ENCODE measurements at regions not wholly inside any gene's neighbourhood (a gene's known extent, or its start where the extent isn't known, plus 50 kb on each side); places are given as distances from the start of the nearest gene placed in this dataset.

GRCh38 chr22:48459259-48459658, 1368.4 kb downstream of the BRD1 start:
- Histone ChIP-seq H3K27ac (ENCODE audit: low read length) (no peak overlapping the region), H3K4me1 (ENCODE audit: low read length) (peaks cover 5% of the 10 kb centered on the region), H3K4me3 (ENCODE audit: low read length) (no peak overlapping the region), H3K9me3 (ENCODE audit: low read length) (no peaks in the 10 kb centered on the region), H3K9me2 (replicated peaks; ENCODE audit: insufficient read depth, low read length) (no peaks in the 10 kb centered on the region), H3K27me3 (ENCODE audit: low read length) (peaks cover 2% of the 10 kb centered on the region; the same call in 1 of the 2 replicates), H3K36me3 (ENCODE audit: insufficient read depth, low read length) (no peaks in the 10 kb centered on the region), H2AFZ (ENCODE audit: low read length) (no peak overlapping the region), H3K9ac (ENCODE audit: low read length) (no peak overlapping the region), H3K4me2 (ENCODE audit: low read depth, low read length, poor library complexity, severe bottlenecking) (no peak overlapping the region), H3K79me2 (ENCODE audit: low read length) (no peaks in the 10 kb centered on the region), H4K20me1 (ENCODE audit: insufficient read depth, low read depth, low read length) (no peaks in the 10 kb centered on the region)
- no peak for DNase-seq

GRCh38 chr22:48456449-48456848, 1371.2 kb downstream of the BRD1 start:
- no peak for DNase-seq
- Histone ChIP-seq H4K20me1 (ENCODE audit: insufficient read depth, low read depth, low read length) (peaks cover 3% of the 10 kb centered on the region; the same call in 1 of the 2 replicates), H3K27ac (ENCODE audit: low read length) (no peak overlapping the region), H3K9me3 (ENCODE audit: low read length) (no peaks in the 10 kb centered on the region), H3K79me2 (ENCODE audit: low read length) (no peaks in the 10 kb centered on the region), H3K36me3 (ENCODE audit: insufficient read depth, low read length) (no peaks in the 10 kb centered on the region), H2AFZ (ENCODE audit: low read length) (no peak overlapping the region), H3K9ac (ENCODE audit: low read length) (no peak overlapping the region), H3K9me2 (replicated peaks; ENCODE audit: insufficient read depth, low read length) (no peaks in the 10 kb centered on the region), H3K4me3 (ENCODE audit: low read length) (no peak overlapping the region), H3K27me3 (ENCODE audit: low read length) (peaks cover 2% of the 10 kb centered on the region; the same call in 1 of the 2 replicates), H3K4me2 (ENCODE audit: low read depth, low read length, poor library complexity, severe bottlenecking) (no peak overlapping the region), H3K4me1 (ENCODE audit: low read length) (peaks cover 33% of the 10 kb centered on the region)

- no peak overlapping the region for H3K4me3 ChIP-seq (ENCODE audit: low read length)
- no peaks in the 10 kb centered on the region for H3K9me3 ChIP-seq (ENCODE audit: low read length)
- H4K20me1 ChIP-seq (ENCODE audit: insufficient read depth, low read depth, low read length), result peaks cover 8% of the 10 kb centered on the region; the same call in 1 of the 2 replicates
- no peak overlapping the region for H3K9ac ChIP-seq (ENCODE audit: low read length)
- peaks cover 50% of the 10 kb centered on the region for H3K4me1 ChIP-seq (ENCODE audit: low read length)
- H3K27me3 ChIP-seq (ENCODE audit: low read length), result peaks cover 2% of the 10 kb centered on the region; the same call in 1 of the 2 replicates
- DNase-seq, result no peak
- H3K4me2 ChIP-seq (ENCODE audit: low read depth, low read length, poor library complexity, severe bottlenecking), result no peak overlapping the region
- no peaks in the 10 kb centered on the region for H3K79me2 ChIP-seq (ENCODE audit: low read length)
- no peaks in the 10 kb centered on the region for H3K9me2 ChIP-seq (replicated peaks; ENCODE audit: insufficient read depth, low read length)
- H3K36me3 ChIP-seq (ENCODE audit: insufficient read depth, low read length), result no peaks in the 10 kb centered on the region
- no peak overlapping the region for H2AFZ ChIP-seq (ENCODE audit: low read length)
- H3K27ac ChIP-seq (ENCODE audit: low read length), result no peak overlapping the region
Observed at GRCh38 chr22:48453751-48454485, 1373.8 kb downstream of the BRD1 start.

GRCh38 chr22:48453171-48453570, 1374.5 kb downstream of the BRD1 start:
- Histone ChIP-seq H3K4me2 (ENCODE audit: low read depth, low read length, poor library complexity, severe bottlenecking) (peak overlapping the region; percentile 63), H3K9me2 (replicated peaks; ENCODE audit: insufficient read depth, low read length) (no peaks in the 10 kb centered on the region), H3K9ac (ENCODE audit: low read length) (peak overlapping the region; percentile 1; the same call in 1 of the 2 replicates), H3K9me3 (ENCODE audit: low read length) (peaks cover 3% of the 10 kb centered on the region; the same call in 1 of the 2 replicates), H3K27ac (ENCODE audit: low read length) (no peak overlapping the region), H4K20me1 (ENCODE audit: insufficient read depth, low read depth, low read length) (peaks cover 8% of the 10 kb centered on the region; the same call in 1 of the 2 replicates), H3K36me3 (ENCODE audit: insufficient read depth, low read length) (no peaks in the 10 kb centered on the region), H3K79me2 (ENCODE audit: low read length) (no peaks in the 10 kb centered on the region), H2AFZ (ENCODE audit: low read length) (no peak overlapping the region), H3K4me1 (ENCODE audit: low read length) (peaks cover 50% of the 10 kb centered on the region), H3K27me3 (ENCODE audit: low read length) (peaks cover 8% of the 10 kb centered on the region; the same call in 1 of the 2 replicates), H3K4me3 (ENCODE audit: low read length) (peak overlapping the region; percentile 4; the same call in 1 of the 2 replicates)
- no peak for DNase-seq

GRCh38 chr22:48452766-48453165, 1374.9 kb downstream of the BRD1 start:
- H2AFZ ChIP-seq (ENCODE audit: low read length), result no peak overlapping the region
- peak overlapping the region; percentile 63 for H3K4me2 ChIP-seq (ENCODE audit: low read depth, low read length, poor library complexity, severe bottlenecking)
- H3K4me1 ChIP-seq (ENCODE audit: low read length), result peaks cover 50% of the 10 kb centered on the region
- H3K27ac ChIP-seq (ENCODE audit: low read length), result peak overlapping the region; percentile 60
- peak overlapping the region; percentile 4; the same call in 1 of the 2 replicates for H3K4me3 ChIP-seq (ENCODE audit: low read length)
- peaks cover 8% of the 10 kb centered on the region; the same call in 1 of the 2 replicates for H3K27me3 ChIP-seq (ENCODE audit: low read length)
- peaks cover 7% of the 10 kb centered on the region; the same call in 1 of the 2 replicates for H3K9me3 ChIP-seq (ENCODE audit: low read length)
- H3K9me2 ChIP-seq (replicated peaks; ENCODE audit: insufficient read depth, low read length), result no peaks in the 10 kb centered on the region
- DNase-seq, result peak; percentile 68
- peaks cover 8% of the 10 kb centered on the region; the same call in 1 of the 2 replicates for H4K20me1 ChIP-seq (ENCODE audit: insufficient read depth, low read depth, low read length)
- no peaks in the 10 kb centered on the region for H3K79me2 ChIP-seq (ENCODE audit: low read length)
- no peaks in the 10 kb centered on the region for H3K36me3 ChIP-seq (ENCODE audit: insufficient read depth, low read length)
- H3K9ac ChIP-seq (ENCODE audit: low read length), result peak overlapping the region; percentile 1; the same call in 1 of the 2 replicates

GRCh38 chr22:48451891-48452290, 1375.8 kb downstream of the BRD1 start:
- no peaks in the 10 kb centered on the region for H3K36me3 ChIP-seq (ENCODE audit: insufficient read depth, low read length)
- no peak overlapping the region for H2AFZ ChIP-seq (ENCODE audit: low read length)
- H3K4me3 ChIP-seq (ENCODE audit: low read length), result no peak overlapping the region
- no peaks in the 10 kb centered on the region for H3K9me2 ChIP-seq (replicated peaks; ENCODE audit: insufficient read depth, low read length)
- peaks cover 8% of the 10 kb centered on the region; the same call in 1 of the 2 replicates for H3K27me3 ChIP-seq (ENCODE audit: low read length)
- H3K4me2 ChIP-seq (ENCODE audit: low read depth, low read length, poor library complexity, severe bottlenecking), result peak overlapping the region; percentile 63
- DNase-seq, result no peak
- peaks cover 8% of the 10 kb centered on the region; the same call in 1 of the 2 replicates for H4K20me1 ChIP-seq (ENCODE audit: insufficient read depth, low read depth, low read length)
- H3K9me3 ChIP-seq (ENCODE audit: low read length), result peaks cover 8% of the 10 kb centered on the region; the same call in 1 of the 2 replicates
- H3K79me2 ChIP-seq (ENCODE audit: low read length), result no peaks in the 10 kb centered on the region
- H3K4me1 ChIP-seq (ENCODE audit: low read length), result peaks cover 50% of the 10 kb centered on the region
- no peak overlapping the region for H3K27ac ChIP-seq (ENCODE audit: low read length)
- H3K9ac ChIP-seq (ENCODE audit: low read length), result 0 out of 2 replicates have a peak overlapping the region, but pooled peaks have one; percentile 1

- peaks cover 8% of the 10 kb centered on the region; the same call in 1 of the 2 replicates for H3K9me3 ChIP-seq (ENCODE audit: low read length)
- DNase-seq, result peak; percentile 64
- H3K36me3 ChIP-seq (ENCODE audit: insufficient read depth, low read length), result no peaks in the 10 kb centered on the region
- H3K9me2 ChIP-seq (replicated peaks; ENCODE audit: insufficient read depth, low read length), result no peaks in the 10 kb centered on the region
- no peaks in the 10 kb centered on the region for H3K79me2 ChIP-seq (ENCODE audit: low read length)
- peaks cover 8% of the 10 kb centered on the region; the same call in 1 of the 2 replicates for H4K20me1 ChIP-seq (ENCODE audit: insufficient read depth, low read depth, low read length)
- no peak overlapping the region for H2AFZ ChIP-seq (ENCODE audit: low read length)
- peak overlapping the region; percentile 37 for H3K4me2 ChIP-seq (ENCODE audit: low read depth, low read length, poor library complexity, severe bottlenecking)
- peaks cover 53% of the 10 kb centered on the region for H3K4me1 ChIP-seq (ENCODE audit: low read length)
- H3K9ac ChIP-seq (ENCODE audit: low read length), result no peak overlapping the region
- H3K27ac ChIP-seq (ENCODE audit: low read length), result no peak overlapping the region
- no peak overlapping the region for H3K4me3 ChIP-seq (ENCODE audit: low read length)
- peaks cover 8% of the 10 kb centered on the region; the same call in 1 of the 2 replicates for H3K27me3 ChIP-seq (ENCODE audit: low read length)
Observed at GRCh38 chr22:48450188-48450825, 1377.4 kb downstream of the BRD1 start.

Data from Karpas-422 (cell line).